Upper lobe of left lung (tissue), 6 donors: ENCODE measurements at regions not wholly inside any gene's neighbourhood (a gene's known extent, or its start where the extent isn't known, plus 50 kb on each side); places are given as distances from the start of the nearest gene placed in this dataset.

Experiments used
- ATAC-seq, 2 donors: fragments of 200-7000 bp; cut with Tn5 transposase; one replicate each; pipeline ENCODE4 v1.9.1; 2022; ENCODE audit warnings: mild to moderate bottlenecking in 2 of 2, moderate library complexity in 2 of 2; ENCODE audit not compliant: low FRiP score in 2 of 2
- DNase-seq, 2 donors: peaks; one replicate each; pipeline ENCODE4 v3.0.0-alpha.2; 2019 to 2020
- H3K27ac ChIP-seq, 4 donors: fragments of 200-600 bp; sonication (generic); one replicate each; pipeline ENCODE4 v1.5.1; 2016 to 2019
- H3K27me3 ChIP-seq, 4 donors: fragments of 200-600 bp; sonication (generic); one replicate each; pipeline ENCODE4 v1.5.1; 2017 to 2019
- H3K36me3 ChIP-seq, 4 donors: fragments of 200-600 bp; sonication (generic); one replicate each; pipeline ENCODE4 v1.5.1; 2016 to 2019
- H3K4me1 ChIP-seq, 4 donors: fragments of 200-600 bp; sonication (generic); one replicate each; pipeline ENCODE4 v1.5.1; 2018 to 2019
- H3K4me3 ChIP-seq, 4 donors: fragments of 200-600 bp; sonication (generic); one replicate each; pipeline ENCODE4 v1.5.1; 2017 to 2019; ENCODE audit warnings: mild to moderate bottlenecking in 2 of 4, moderate library complexity in 1 of 4
- H3K9me3 ChIP-seq, 4 donors: fragments of 200-600 bp; sonication (generic); one replicate each; pipeline ENCODE4 v1.5.1; 2018 to 2019
- CTCF ChIP-seq, 6 experiments: fragments of 450-650 bp in 4 of 6; fragments of 200-600 bp in 2 of 6; sonication (generic) in 2 of 6; IDR thresholded peaks; one replicate each; pipeline ENCODE4 v1.5.1; 2016 to 2019; ENCODE audit warnings: antibody characterized with exemption in 6 of 6
- EP300 ChIP-seq, 4 donors: sonication (generic); formaldehyde crosslinking; IDR thresholded peaks; one replicate each; pipeline ENCODE4 v1.5.1; 2017; ENCODE audit warnings: antibody characterized with exemption in 4 of 4, control low read depth in 2 of 4
- POLR2A ChIP-seq, 4 donors: fragments of 450-650 bp; IDR thresholded peaks; one replicate each; pipeline ENCODE4 v1.5.1; 2016 to 2017; ENCODE audit warnings: antibody characterized with exemption in 4 of 4, mild to moderate bottlenecking in 2 of 4
- POLR2AphosphoS5 ChIP-seq, 2 donors: sonication (generic); formaldehyde crosslinking; IDR thresholded peaks; one replicate each; pipeline ENCODE4 v1.5.1; 2017; ENCODE audit warnings: antibody characterized with exemption in 2 of 2
- WGBS, 2 donors: methylation state at CpG; one replicate each; pipeline ENCODE4 v1.1.5; 2017 to 2018; 5-methylcytosine and 5-hydroxymethylcytosine counted together
- donor health status: DM: no; HTN: no; CAD: no; lungs with moderate emphysema.
- donor health status: DM: no; HTN: yes; CAD: no; lungs with severe emphysema.

DNA sequence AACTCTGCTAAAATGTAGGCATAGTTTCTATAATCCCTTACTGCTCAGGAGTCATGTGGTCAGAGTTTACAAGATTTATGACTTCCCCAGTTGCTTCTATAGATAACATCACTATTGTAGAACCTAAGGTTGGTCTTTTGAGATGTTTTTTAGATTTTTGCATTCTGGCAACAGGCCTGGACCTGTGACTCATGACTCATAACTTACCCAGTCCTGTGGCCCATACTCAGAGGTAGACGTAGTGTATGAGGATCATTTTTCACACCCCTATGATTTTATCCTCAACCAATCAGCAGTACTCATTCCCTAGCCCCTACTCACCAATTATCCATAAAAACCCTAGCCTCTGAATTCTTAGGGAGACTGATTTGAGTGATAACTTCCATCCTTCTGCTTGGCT lies 384.4 kb upstream of the DDI1 start:
- no peaks in the 10 kb centered on the region for H3K36me3 ChIP-seq
- H3K9me3 ChIP-seq, result peaks cover 0 to 7% (median 0%) of the 10 kb centered on the region in 4 donors
- no peak for TF ChIP-seq POLR2A (IDR thresholded peaks at IDR 0.05)
- TF ChIP-seq CTCF (IDR thresholded peaks at IDR 0.05), result no peak
- TF ChIP-seq EP300 (IDR thresholded peaks at IDR 0.05), result no peak
- no peak for TF ChIP-seq POLR2AphosphoS5 (IDR thresholded peaks at IDR 0.05)
- WGBS, 2 donors, result 45 to 58% methylated on average over 1 of the region's 1 CpG
- no peaks in the 10 kb centered on the region for H3K27me3 ChIP-seq
- H3K27ac ChIP-seq, result no peak overlapping the region
- ATAC-seq, result no peak
- H3K4me1 ChIP-seq, result no peaks in the 10 kb centered on the region
- no peak for DNase-seq
- H3K4me3 ChIP-seq, result no peak overlapping the region

DNA sequence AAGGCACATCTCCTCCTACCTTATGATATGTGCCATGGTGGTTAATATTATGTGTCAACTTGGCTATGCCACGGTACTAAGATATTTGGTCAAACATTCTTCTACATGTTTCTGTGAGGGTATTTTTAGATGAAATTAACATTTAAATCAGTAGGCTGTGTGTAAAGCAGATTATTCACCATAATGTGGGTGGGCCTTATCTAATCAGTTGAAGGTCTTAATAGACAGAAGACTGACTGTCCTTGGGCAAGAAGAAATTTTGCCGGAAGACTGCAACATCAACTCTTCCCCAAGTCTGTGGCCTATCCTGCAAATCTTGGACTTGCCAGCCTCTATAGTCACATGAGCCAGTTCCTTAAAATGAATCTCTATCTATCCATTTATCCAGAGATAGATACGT lies 380.1 kb upstream of the DDI1 start:
- DNase-seq (no peak), ATAC-seq (no peak)
- Histone ChIP-seq H3K27me3 (no peaks in the 10 kb centered on the region), H3K9me3 (peaks cover 0 to 7% (median 0%) of the 10 kb centered on the region in 4 donors), H3K36me3 (no peaks in the 10 kb centered on the region), H3K4me1 (no peaks in the 10 kb centered on the region), H3K4me3 (no peak overlapping the region), H3K27ac (no peak overlapping the region)
- 91 to 92% methylated on average over 3 of the region's 3 CpGs for WGBS, 2 donors
- TF ChIP-seq POLR2A (IDR thresholded peaks at IDR 0.05) (no peak), POLR2AphosphoS5 (IDR thresholded peaks at IDR 0.05) (no peak), EP300 (IDR thresholded peaks at IDR 0.05) (no peak), CTCF (IDR thresholded peaks at IDR 0.05) (no peak)

- ATAC-seq (no peak), DNase-seq (no peak)
- TF ChIP-seq CTCF (IDR thresholded peaks at IDR 0.05), result no peak
- TF ChIP-seq POLR2AphosphoS5 (IDR thresholded peaks at IDR 0.05), result no peak
- no peak for TF ChIP-seq POLR2A (IDR thresholded peaks at IDR 0.05)
- no peak for TF ChIP-seq EP300 (IDR thresholded peaks at IDR 0.05)
- H3K4me1 ChIP-seq, result no peaks in the 10 kb centered on the region
- no peak overlapping the region for H3K4me3 ChIP-seq
- H3K27ac ChIP-seq, result no peak overlapping the region
- no peaks in the 10 kb centered on the region for H3K9me3 ChIP-seq
- no peaks in the 10 kb centered on the region for H3K36me3 ChIP-seq
- no peaks in the 10 kb centered on the region for H3K27me3 ChIP-seq
These were observed 377.2 kb upstream of the DDI1 start for GRCh38 chr11:103659206-103659618.

DNA sequence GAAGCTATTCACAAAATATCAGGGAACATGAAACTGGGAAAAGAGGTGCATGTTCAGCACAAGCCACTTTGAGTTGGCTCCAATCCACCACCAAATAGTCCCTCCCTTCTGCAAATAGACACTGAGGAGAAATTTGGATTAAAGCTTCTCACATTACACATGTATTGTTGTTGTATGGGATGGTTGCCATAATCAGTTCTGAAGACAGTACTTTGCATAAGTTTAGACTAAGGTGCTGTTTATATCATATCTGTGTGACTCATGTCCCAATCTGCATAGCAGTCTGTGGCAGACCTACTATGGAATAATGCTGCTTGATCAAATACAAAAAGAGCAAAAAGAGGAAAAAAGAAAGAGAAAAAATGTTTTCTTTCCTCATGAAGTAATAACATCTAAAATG lies 376.7 kb upstream of the DDI1 start:
- no peak overlapping the region for H3K4me3 ChIP-seq
- TF ChIP-seq CTCF (IDR thresholded peaks at IDR 0.05) (no peak), POLR2A (IDR thresholded peaks at IDR 0.05) (no peak), EP300 (IDR thresholded peaks at IDR 0.05) (no peak), POLR2AphosphoS5 (IDR thresholded peaks at IDR 0.05) (no peak)
- H3K36me3 ChIP-seq, result no peaks in the 10 kb centered on the region
- ATAC-seq (no peak), DNase-seq (no peak)
- no peaks in the 10 kb centered on the region for H3K4me1 ChIP-seq
- no peaks in the 10 kb centered on the region for H3K9me3 ChIP-seq
- H3K27ac ChIP-seq, result no peak overlapping the region
- H3K27me3 ChIP-seq, result no peaks in the 10 kb centered on the region

DNA sequence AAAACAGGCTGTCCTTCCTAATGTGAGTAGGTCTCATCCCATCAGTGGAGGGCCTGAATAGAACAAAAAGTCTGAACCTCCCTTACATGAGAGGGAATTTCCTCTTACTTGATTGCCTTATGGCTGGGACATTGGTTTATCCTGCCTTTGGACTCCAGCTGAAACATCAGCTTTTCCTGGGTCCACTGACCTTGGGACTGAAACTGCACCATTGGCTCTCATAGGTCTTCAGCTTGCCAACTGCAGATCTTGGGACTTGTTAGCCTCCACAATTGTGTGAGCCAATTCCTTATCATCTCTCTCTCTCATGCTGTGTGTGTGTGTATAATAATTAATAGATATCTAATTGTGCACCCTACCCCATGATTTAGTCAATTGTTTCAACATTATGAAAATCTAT lies 375.3 kb upstream of the DDI1 start:
- ATAC-seq (no peak), DNase-seq (no peak)
- TF ChIP-seq POLR2AphosphoS5 (IDR thresholded peaks at IDR 0.05) (no peak), EP300 (IDR thresholded peaks at IDR 0.05) (no peak), POLR2A (IDR thresholded peaks at IDR 0.05) (no peak), CTCF (IDR thresholded peaks at IDR 0.05) (no peak)
- no peaks in the 10 kb centered on the region for H3K36me3 ChIP-seq
- H3K27me3 ChIP-seq, result no peaks in the 10 kb centered on the region
- H3K9me3 ChIP-seq, result no peaks in the 10 kb centered on the region
- H3K4me3 ChIP-seq, result no peak overlapping the region
- no peaks in the 10 kb centered on the region for H3K4me1 ChIP-seq
- no peak overlapping the region for H3K27ac ChIP-seq
